ENCODE measurements at regions not wholly inside any gene's neighbourhood (a gene's known extent, or its start where the extent isn't known, plus 50 kb on each side); places are given as distances from the start of the nearest gene placed in this dataset.

DNA sequence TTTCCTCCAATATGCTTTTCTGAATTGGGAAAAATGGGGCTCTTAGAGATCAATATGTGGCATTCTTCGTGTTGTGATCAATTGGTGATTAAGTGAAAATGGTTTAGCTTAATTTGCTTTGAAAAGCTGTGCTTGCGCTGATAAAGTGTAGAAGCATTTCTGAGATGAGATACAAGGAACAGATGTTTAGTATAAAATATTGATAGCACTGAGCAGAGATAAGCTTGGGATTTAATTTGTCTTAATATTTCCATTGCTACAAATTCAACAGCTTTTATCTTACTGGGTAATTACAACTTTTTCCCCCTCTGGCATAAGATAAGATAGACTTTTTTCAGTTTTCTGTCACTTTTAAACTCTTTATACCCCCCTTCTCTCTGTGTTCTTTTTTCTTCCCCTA lies 2204.9 kb upstream of the WWC1 start:
- TF ChIP-seq, protein P1, sequence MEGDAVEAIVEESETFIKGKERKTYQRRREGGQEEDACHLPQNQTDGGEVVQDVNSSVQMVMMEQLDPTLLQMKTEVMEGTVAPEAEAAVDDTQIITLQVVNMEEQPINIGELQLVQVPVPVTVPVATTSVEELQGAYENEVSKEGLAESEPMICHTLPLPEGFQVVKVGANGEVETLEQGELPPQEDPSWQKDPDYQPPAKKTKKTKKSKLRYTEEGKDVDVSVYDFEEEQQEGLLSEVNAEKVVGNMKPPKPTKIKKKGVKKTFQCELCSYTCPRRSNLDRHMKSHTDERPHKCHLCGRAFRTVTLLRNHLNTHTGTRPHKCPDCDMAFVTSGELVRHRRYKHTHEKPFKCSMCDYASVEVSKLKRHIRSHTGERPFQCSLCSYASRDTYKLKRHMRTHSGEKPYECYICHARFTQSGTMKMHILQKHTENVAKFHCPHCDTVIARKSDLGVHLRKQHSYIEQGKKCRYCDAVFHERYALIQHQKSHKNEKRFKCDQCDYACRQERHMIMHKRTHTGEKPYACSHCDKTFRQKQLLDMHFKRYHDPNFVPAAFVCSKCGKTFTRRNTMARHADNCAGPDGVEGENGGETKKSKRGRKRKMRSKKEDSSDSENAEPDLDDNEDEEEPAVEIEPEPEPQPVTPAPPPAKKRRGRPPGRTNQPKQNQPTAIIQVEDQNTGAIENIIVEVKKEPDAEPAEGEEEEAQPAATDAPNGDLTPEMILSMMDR (IDR thresholded peaks at IDR 0.05; ENCODE audit: poor library complexity), result no peak
- no peak for TF ChIP-seq EZH2 (IDR thresholded peaks at IDR 0.05; ENCODE audit: borderline replicate concordance)

Data from hepatocyte (in vitro differentiated cells).